PC-3 (cell line): ENCODE measurements at regions not wholly inside any gene's neighbourhood (a gene's known extent, or its start where the extent isn't known, plus 50 kb on each side); places are given as distances from the start of the nearest gene placed in this dataset.

Source experiments
- CTCF ChIP-seq: fragments of 300-600 bp; sonication (generic); conservative IDR thresholded peaks from 2 replicates; pipeline ENCODE4 v1.5.1; 2017; ENCODE audit warnings: antibody characterized with exemption, low read depth, mild to moderate bottlenecking, low read length
- EZH2 ChIP-seq: fragments of 300-600 bp; sonication (generic); IDR thresholded peaks from one replicate; pipeline ENCODE4 v1.6.1; 2017; ENCODE audit warnings: antibody characterized with exemption, mild to moderate bottlenecking, low read length; ENCODE audit not compliant: unreplicated experiment
- EZH2phosphoT487 ChIP-seq: fragments of 300-600 bp; sonication (generic); IDR thresholded peaks from 2 replicates; pipeline ENCODE4 v1.6.1; 2018; ENCODE audit warnings: mild to moderate bottlenecking, antibody characterized with exemption, low read length, borderline replicate concordance

GRCh38 chr7:57384380-57384779 is 65.6 kb upstream of the ZNF716 start:
- no peak for TF ChIP-seq CTCF
- no peak for TF ChIP-seq EZH2phosphoT487
- no peak for TF ChIP-seq EZH2
